Panc1 (cell line): ENCODE measurements at regions not wholly inside any gene's neighbourhood (a gene's known extent, or its start where the extent isn't known, plus 50 kb on each side); places are given as distances from the start of the nearest gene placed in this dataset.

Source experiments
- ATAC-seq: fragments of 200-7000 bp; cut with Tn5 transposase; 2 replicates; pipeline ENCODE4 v1.9.1; 2020; ENCODE audit warnings: mild to moderate bottlenecking, moderate library complexity
- BruUV-seq: library from RNA; stranded (reverse); fragments of 400-500 nt; replicated peaks from 2 replicates; lab custom pipeline; 2021; lab: Mats Ljungman, UMichigan
- CTCF ChIA-PET: fragments of 300-600 bp; sonication (Branson Sonifier 250); formaldehyde crosslinking; loops from one replicate; lab custom pipeline; 2022; ENCODE audit warnings: antibody characterized with exemption; lab: Charles Lee
- POLR2A ChIA-PET: fragments of 300-600 bp; sonication (Branson Sonifier 250); formaldehyde crosslinking; loops from one replicate; lab custom pipeline; 2022; ENCODE audit warnings: antibody characterized with exemption; lab: Charles Lee
- DNase-seq: peaks from one replicate; pipeline ENCODE4 v3.0.0-alpha.2; 2010; ENCODE audit warnings: low read depth, low spot score
- H3K27ac ChIP-seq: 2 replicates; pipeline ENCODE4 v1.5.1; 2011; ENCODE audit warnings: mild to moderate bottlenecking, low read length, inconsistent platforms
- H3K27me3 ChIP-seq: fragments of 200-500 bp; sonication (Bioruptor generic); 2 replicates; pipeline ENCODE4 v1.6.0; 2014; ENCODE audit warnings: low read length, inconsistent platforms; ENCODE audit not compliant: control insufficient read depth, insufficient read depth
- H3K36me3 ChIP-seq: fragments of 200-500 bp; sonication (Bioruptor generic); 2 replicates; pipeline ENCODE4 v1.5.1; 2014; ENCODE audit warnings: inconsistent platforms, mild to moderate bottlenecking, low read length, moderate library complexity; ENCODE audit not compliant: control insufficient read depth, insufficient read depth
- H3K4me1 ChIP-seq: 2 replicates; pipeline ENCODE4 v1.5.1; 2011; ENCODE audit warnings: inconsistent platforms, mild to moderate bottlenecking, low read length, moderate library complexity; ENCODE audit not compliant: control insufficient read depth, insufficient read depth
- H3K4me3 ChIP-seq, 2 experiments: 2 replicates each; pipeline ENCODE4 v1.5.1; 2011 to 2012; ENCODE audit warnings: low read depth in 2 of 2, low read length in 2 of 2, mild to moderate bottlenecking in 2 of 2, inconsistent platforms in 1 of 2, moderate library complexity in 1 of 2
- H3K9me3 ChIP-seq: fragments of 200-500 bp; sonication (Bioruptor generic); 2 replicates; pipeline ENCODE4 v1.5.1; 2014; ENCODE audit warnings: low read depth, mild to moderate bottlenecking, inconsistent platforms, low read length, moderate library complexity; ENCODE audit not compliant: control insufficient read depth, insufficient read depth
- CTCF ChIP-seq: fragments of 450-650 bp; IDR thresholded peaks from 2 replicates; pipeline ENCODE4 v1.5.1; 2017; ENCODE audit warnings: mild to moderate bottlenecking
- POLR2AphosphoS5 ChIP-seq: IDR thresholded peaks from 2 replicates; pipeline ENCODE4 v1.6.1; 2012; ENCODE audit warnings: mild to moderate bottlenecking, low read depth, low read length, moderate library complexity
- REST ChIP-seq, 2 experiments: IDR thresholded peaks; 2 replicates each; pipeline ENCODE4 v1.6.1; 2011 to 2012; ENCODE audit warnings: low read depth in 2 of 2, control low read depth in 1 of 2, low read length in 1 of 2, mild to moderate bottlenecking in 1 of 2, moderate library complexity in 1 of 2; ENCODE audit not compliant: insufficient read depth in 1 of 2
- SIN3A ChIP-seq: IDR thresholded peaks from 2 replicates; pipeline ENCODE4 v1.6.1; 2012; ENCODE audit warnings: low read depth, mild to moderate bottlenecking, low read length, moderate library complexity, borderline replicate concordance; ENCODE audit not compliant: insufficient read depth
- TCF7L2 ChIP-seq: IDR thresholded peaks from 2 replicates; pipeline ENCODE4 v1.6.1; 2011; ENCODE audit warnings: mild to moderate bottlenecking, low read depth, low read length, inconsistent platforms
- in situ Hi-C: cut with HindIII; loops from 2 replicates; pipeline ENCODE4 v1.10.0; 2016; ENCODE audit warnings: low sequenced_read_pairs, low pct_unique_long_range_greater_than_20kb
- intact Hi-C: fragments of 100-400 bp; cut with micrococcal nuclease; formaldehyde crosslinking; loops from one replicate; pipeline ENCODE4 v1.10.0; 2022; ENCODE audit not compliant: unreplicated experiment

- POLR2A ChIA-PET: no interaction called here
- Histone ChIP-seq H3K9me3 (no peaks in the 10 kb centered on the region), H3K27ac (no peak overlapping the region), H3K4me1 (no peaks in the 10 kb centered on the region), H3K27me3 (no peaks in the 10 kb centered on the region; the same call in 1 of the 2 replicates), H3K36me3 (no peaks in the 10 kb centered on the region), H3K4me3 (no peak overlapping the region)
- no peak for TF ChIP-seq CTCF
- in situ Hi-C loops: no loop called here
- BruUV-seq: no TSS peak
- CTCF ChIA-PET: no interaction called here
- intact Hi-C loops: no loop called here
- DNase-seq (no peak), ATAC-seq (no peak)
Observed at GRCh38 chr6:155670655-155671054, 215.0 kb upstream of the NOX3 start.

- Histone ChIP-seq H3K9me3 (peaks cover 3% of the 10 kb centered on the region; the same call in 1 of the 2 replicates), H3K27ac (no peak overlapping the region), H3K4me3 (no peak overlapping the region), H3K36me3 (no peaks in the 10 kb centered on the region), H3K4me1 (no peaks in the 10 kb centered on the region), H3K27me3 (peaks cover under 1% of the 10 kb centered on the region; the same call in 1 of the 2 replicates)
- TF ChIP-seq CTCF: no peak
- TF ChIP-seq TCF7L2: no peak
- no peak for TF ChIP-seq POLR2AphosphoS5
- no peak for TF ChIP-seq SIN3A
- no peak for TF ChIP-seq REST (IDR thresholded peaks at IDR 0.05; ENCODE audit: insufficient read depth in 1 of 2, low read depth in 2 of 2, low read length in 1 of 2)
- no TSS peak for BruUV-seq
- intact Hi-C loops: no loop called here
- DNase-seq (no peak), ATAC-seq (no peak)
- in situ Hi-C loops: no loop called here
- ChIA-PET POLR2A (no interaction called here), CTCF (no interaction called here)
Observed at GRCh38 chr6:155660251-155660977, 204.8 kb upstream of the NOX3 start.
